CD8-positive, alpha-beta memory T cell (primary cell): ENCODE measurements at regions not wholly inside any gene's neighbourhood (a gene's known extent, or its start where the extent isn't known, plus 50 kb on each side); places are given as distances from the start of the nearest gene placed in this dataset.

Experiments
- CTCF ChIA-PET: fragments of 350-600 bp; sonication (Branson Sonifier 250); formaldehyde crosslinking; loops from one replicate; lab custom pipeline; 2021; ENCODE audit warnings: antibody characterized with exemption; lab: Charles Lee
- POLR2A ChIA-PET: fragments of 350-600 bp; sonication (Branson Sonifier 250); formaldehyde crosslinking; loops from one replicate; lab custom pipeline; 2021; ENCODE audit warnings: antibody characterized with exemption; lab: Charles Lee
- DNase-seq, 5 donors: peaks; one replicate each; pipeline versions ENCODE4 v3.0.0 to v3.0.0-alpha.2; 2020 to 2022; ENCODE audit warnings: mixed read lengths in 1 of 5
- H3K27ac ChIP-seq: one replicate; pipeline ENCODE4 v1.7.0; 2013; ENCODE audit warnings: low read depth, mild to moderate bottlenecking, low read length, moderate library complexity
- H3K27me3 ChIP-seq: 2 replicates; pipeline ENCODE4 v1.7.0; 2013; ENCODE audit warnings: low read length, mild to moderate bottlenecking; ENCODE audit not compliant: insufficient read depth, poor library complexity, severe bottlenecking
- H3K36me3 ChIP-seq: 2 replicates; pipeline ENCODE4 v1.7.0; 2013; ENCODE audit warnings: mild to moderate bottlenecking, low read length, moderate library complexity; ENCODE audit not compliant: insufficient read depth
- H3K4me1 ChIP-seq: 2 replicates; pipeline ENCODE4 v1.7.0; 2013; ENCODE audit warnings: mild to moderate bottlenecking, low read length, moderate library complexity; ENCODE audit not compliant: insufficient read depth
- H3K4me3 ChIP-seq: 2 replicates; pipeline ENCODE4 v1.7.0; 2013; ENCODE audit warnings: mild to moderate bottlenecking, low read length
- H3K9me3 ChIP-seq: 2 replicates; pipeline ENCODE4 v1.7.0; 2013; ENCODE audit warnings: mild to moderate bottlenecking, low read length
- H3K27ac Mint-ChIP-seq, 8 donors: one replicate each; pipeline ENCODE4 v1.8.0; 2020 to 2021; ENCODE audit warnings: mixed read lengths in 8 of 8, mild to moderate bottlenecking in 6 of 8, inconsistent platforms in 3 of 8, moderate library complexity in 3 of 8
- H3K27me3 Mint-ChIP-seq, 2 donors: one replicate each; pipeline ENCODE4 v1.8.0; 2020 to 2021; ENCODE audit warnings: mixed read lengths in 2 of 2, mild to moderate bottlenecking in 1 of 2, moderate library complexity in 1 of 2
- H3K36me3 Mint-ChIP-seq, 3 donors: one replicate each; pipeline ENCODE4 v1.8.0; 2020 to 2021; ENCODE audit warnings: mixed read lengths in 3 of 3, inconsistent platforms in 1 of 3, mild to moderate bottlenecking in 1 of 3
- H3K4me1 Mint-ChIP-seq, 3 donors: one replicate each; pipeline ENCODE4 v1.8.0; 2020 to 2021; ENCODE audit warnings: mixed read lengths in 3 of 3, inconsistent platforms in 1 of 3, mild to moderate bottlenecking in 1 of 3
- H3K4me3 Mint-ChIP-seq, 7 donors: one replicate each; pipeline ENCODE4 v1.8.0; 2020 to 2021; ENCODE audit warnings: mixed read lengths in 7 of 7, mild to moderate bottlenecking in 6 of 7, moderate library complexity in 4 of 7, inconsistent platforms in 2 of 7
- H3K9me3 Mint-ChIP-seq, 5 donors: one replicate each; pipeline ENCODE4 v1.8.0; 2020 to 2022; ENCODE audit warnings: mixed read lengths in 5 of 5, mild to moderate bottlenecking in 3 of 5, moderate library complexity in 2 of 5, inconsistent platforms in 1 of 5

DNA sequence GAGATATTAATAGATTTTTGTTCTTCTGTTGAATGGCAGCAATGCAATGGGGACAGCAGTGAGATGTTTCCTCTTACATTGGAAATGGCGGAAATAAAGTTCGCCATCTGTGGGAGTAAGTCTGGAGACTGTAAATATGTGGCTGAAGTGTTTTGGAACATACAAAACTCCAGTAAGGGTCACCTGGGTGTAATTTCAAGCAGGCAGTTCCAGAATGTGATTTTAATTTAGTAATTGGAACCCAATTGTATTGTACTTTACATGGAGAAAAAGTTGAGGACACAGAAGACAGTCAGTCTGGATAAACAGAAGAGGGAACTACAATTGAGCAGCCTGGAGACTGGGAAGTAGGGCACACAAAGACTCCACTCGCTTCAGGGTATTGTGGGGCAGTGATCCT lies 108.6 kb downstream of the NTMT2 start:
- no peaks in the 10 kb centered on the region for H3K27me3 ChIP-seq
- H3K4me1 Mint-ChIP-seq = no peaks in the 10 kb centered on the region
- no peak overlapping the region for H3K27ac ChIP-seq
- H3K36me3 Mint-ChIP-seq = no peaks in the 10 kb centered on the region
- H3K9me3 ChIP-seq = no peaks in the 10 kb centered on the region
- H3K4me3 ChIP-seq = no peak overlapping the region
- no peaks in the 10 kb centered on the region for H3K4me1 ChIP-seq
- H3K27me3 Mint-ChIP-seq = peaks cover 1 to 3% of the 10 kb centered on the region in 2 donors
- H3K4me3 Mint-ChIP-seq = no peak overlapping the region
- CTCF ChIA-PET = no interaction called here
- no peaks in the 10 kb centered on the region for H3K36me3 ChIP-seq
- POLR2A ChIA-PET = no interaction called here
- H3K9me3 Mint-ChIP-seq = no peaks in the 10 kb centered on the region
- no peak overlapping the region for H3K27ac Mint-ChIP-seq
- DNase-seq = no peak

DNA sequence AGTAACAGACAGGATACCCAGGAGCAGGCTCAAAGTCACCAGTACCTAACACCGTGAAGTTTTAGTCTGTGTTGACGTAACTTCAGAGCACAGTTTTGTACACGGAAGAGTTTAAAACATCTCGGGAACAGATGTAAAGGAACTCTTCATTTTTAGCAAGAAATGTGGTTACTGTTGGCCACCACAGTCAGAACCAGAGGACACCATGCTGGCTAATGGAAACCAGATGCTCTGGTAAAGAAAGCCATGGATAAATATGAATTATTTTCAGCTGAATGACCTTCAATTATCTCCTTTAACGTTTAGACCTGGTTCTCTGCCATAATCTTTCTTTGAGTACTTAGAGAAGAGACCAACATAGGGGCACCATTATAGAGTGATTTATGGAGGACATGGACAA lies 115.9 kb downstream of the NTMT2 start:
- DNase-seq = no peak
- no peaks in the 10 kb centered on the region for H3K4me1 Mint-ChIP-seq
- H3K4me1 ChIP-seq = no peaks in the 10 kb centered on the region
- ChIA-PET POLR2A (no interaction called here), CTCF (no interaction called here)
- H3K27ac ChIP-seq = no peak overlapping the region
- no peak overlapping the region for H3K27ac Mint-ChIP-seq
- no peaks in the 10 kb centered on the region for H3K36me3 ChIP-seq
- H3K4me3 Mint-ChIP-seq = no peak overlapping the region
- H3K9me3 Mint-ChIP-seq = peaks cover 0 to 4% (median 0%) of the 10 kb centered on the region in 5 donors
- H3K36me3 Mint-ChIP-seq = no peaks in the 10 kb centered on the region
- no peaks in the 10 kb centered on the region for H3K9me3 ChIP-seq
- H3K27me3 Mint-ChIP-seq = peaks cover 0 to 6% of the 10 kb centered on the region in 2 donors
- no peak overlapping the region for H3K4me3 ChIP-seq
- no peaks in the 10 kb centered on the region for H3K27me3 ChIP-seq

DNA sequence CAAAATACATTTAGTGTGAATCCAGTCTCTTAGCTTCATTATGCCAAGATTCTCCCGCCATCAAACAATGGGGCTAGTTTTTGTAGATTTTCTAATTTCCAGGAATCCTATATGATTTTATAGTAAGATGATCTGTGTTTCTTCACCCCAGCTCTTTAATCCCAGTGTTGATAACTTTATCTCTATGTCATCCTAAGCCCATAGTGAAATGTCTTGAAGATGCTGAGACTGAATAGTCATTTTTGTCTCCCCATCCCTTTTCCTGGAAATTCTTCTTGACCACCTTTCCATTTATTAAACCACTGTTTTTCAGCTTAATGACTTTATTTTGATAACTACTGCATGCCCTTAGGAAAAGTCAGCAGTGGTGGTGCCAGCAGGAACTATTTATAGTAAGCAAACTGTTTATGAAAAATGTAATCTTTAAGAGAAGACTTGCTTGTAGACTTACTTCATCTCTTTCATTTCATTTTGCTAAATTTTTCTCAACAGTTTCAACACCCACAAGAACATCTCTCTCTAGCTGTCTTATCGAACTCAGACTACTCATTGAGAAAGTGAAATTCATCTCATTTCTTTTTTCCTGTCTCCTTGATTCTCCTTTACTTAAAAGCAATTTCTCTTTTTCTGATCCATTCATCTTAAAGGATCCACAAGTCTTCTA lies 116.6 kb downstream of the NTMT2 start:
- H3K27ac ChIP-seq = no peak overlapping the region
- no peaks in the 10 kb centered on the region for H3K9me3 ChIP-seq
- no peaks in the 10 kb centered on the region for H3K27me3 ChIP-seq
- H3K27me3 Mint-ChIP-seq = peaks cover 0 to 6% of the 10 kb centered on the region in 2 donors
- ChIA-PET POLR2A (no interaction called here), CTCF (no interaction called here)
- H3K9me3 Mint-ChIP-seq = peaks cover 0 to 4% (median 0%) of the 10 kb centered on the region in 5 donors
- no peaks in the 10 kb centered on the region for H3K4me1 ChIP-seq
- H3K36me3 Mint-ChIP-seq = no peaks in the 10 kb centered on the region
- H3K4me1 Mint-ChIP-seq = no peaks in the 10 kb centered on the region
- H3K27ac Mint-ChIP-seq = no peak overlapping the region
- H3K36me3 ChIP-seq = no peaks in the 10 kb centered on the region
- H3K4me3 ChIP-seq = no peak overlapping the region
- DNase-seq = no peak
- H3K4me3 Mint-ChIP-seq = no peak overlapping the region

DNA sequence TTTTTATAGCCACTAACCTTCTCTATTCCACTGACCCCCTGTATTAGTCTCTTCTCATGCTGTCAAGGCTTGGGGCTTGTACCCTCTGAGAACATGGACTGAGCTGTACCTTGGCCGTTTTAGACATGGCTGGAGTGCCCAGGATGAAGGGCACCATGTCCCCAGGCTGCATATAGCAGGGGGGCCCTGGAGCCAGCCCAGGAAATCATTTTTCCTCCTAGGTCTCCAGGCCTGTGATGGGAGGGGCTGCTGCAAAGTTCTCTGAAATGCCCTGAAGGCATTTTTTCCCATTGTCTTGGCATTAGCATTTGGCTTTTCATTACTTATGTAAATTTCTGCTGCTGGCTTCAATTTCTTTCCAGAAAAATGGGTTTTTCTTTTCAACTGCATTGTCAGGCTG lies 119.5 kb downstream of the NTMT2 start:
- no peaks in the 10 kb centered on the region for H3K4me1 ChIP-seq
- Mint-ChIP-seq H3K36me3 (no peaks in the 10 kb centered on the region), H3K27ac (no peak overlapping the region), H3K4me3 (no peak overlapping the region), H3K27me3 (peaks cover 0 to 3% of the 10 kb centered on the region in 2 donors), H3K9me3 (peaks cover 0 to 2% (median 0%) of the 10 kb centered on the region in 5 donors), H3K4me1 (no peaks in the 10 kb centered on the region)
- no peaks in the 10 kb centered on the region for H3K9me3 ChIP-seq
- ChIA-PET POLR2A (no interaction called here), CTCF (no interaction called here)
- H3K4me3 ChIP-seq = no peak overlapping the region
- no peaks in the 10 kb centered on the region for H3K36me3 ChIP-seq
- DNase-seq = no peak
- no peak overlapping the region for H3K27ac ChIP-seq
- H3K27me3 ChIP-seq = no peaks in the 10 kb centered on the region

DNA sequence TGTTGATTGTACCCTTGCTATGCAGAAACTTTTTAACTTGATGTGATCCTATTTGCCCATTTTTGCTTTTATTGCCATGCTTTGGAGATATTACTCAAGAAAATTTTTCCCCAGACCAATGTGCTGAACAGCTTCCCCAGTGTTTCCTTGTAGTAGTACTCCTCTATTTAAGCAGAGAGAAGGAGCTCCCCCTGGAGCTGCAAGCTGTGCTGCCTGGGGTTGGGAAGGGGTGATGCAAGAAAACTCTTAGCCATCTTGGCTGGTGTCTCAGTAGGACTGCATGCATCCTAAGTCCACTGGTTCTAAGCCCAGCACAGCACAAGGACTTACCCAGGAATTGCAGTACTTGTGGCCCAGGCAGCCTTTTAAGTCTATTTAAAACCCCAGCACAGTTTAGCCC lies 121.6 kb downstream of the NTMT2 start:
- Mint-ChIP-seq H3K4me1 (no peaks in the 10 kb centered on the region), H3K4me3 (no peak overlapping the region), H3K36me3 (no peaks in the 10 kb centered on the region), H3K9me3 (no peaks in the 10 kb centered on the region), H3K27ac (no peak overlapping the region), H3K27me3 (peaks cover 0 to 8% of the 10 kb centered on the region in 2 donors)
- Histone ChIP-seq H3K9me3 (no peaks in the 10 kb centered on the region), H3K4me3 (no peak overlapping the region), H3K36me3 (no peaks in the 10 kb centered on the region), H3K4me1 (no peaks in the 10 kb centered on the region), H3K27ac (no peak overlapping the region), H3K27me3 (no peaks in the 10 kb centered on the region)
- POLR2A ChIA-PET = no interaction called here
- DNase-seq = no peak
- CTCF ChIA-PET = no interaction called here

DNA sequence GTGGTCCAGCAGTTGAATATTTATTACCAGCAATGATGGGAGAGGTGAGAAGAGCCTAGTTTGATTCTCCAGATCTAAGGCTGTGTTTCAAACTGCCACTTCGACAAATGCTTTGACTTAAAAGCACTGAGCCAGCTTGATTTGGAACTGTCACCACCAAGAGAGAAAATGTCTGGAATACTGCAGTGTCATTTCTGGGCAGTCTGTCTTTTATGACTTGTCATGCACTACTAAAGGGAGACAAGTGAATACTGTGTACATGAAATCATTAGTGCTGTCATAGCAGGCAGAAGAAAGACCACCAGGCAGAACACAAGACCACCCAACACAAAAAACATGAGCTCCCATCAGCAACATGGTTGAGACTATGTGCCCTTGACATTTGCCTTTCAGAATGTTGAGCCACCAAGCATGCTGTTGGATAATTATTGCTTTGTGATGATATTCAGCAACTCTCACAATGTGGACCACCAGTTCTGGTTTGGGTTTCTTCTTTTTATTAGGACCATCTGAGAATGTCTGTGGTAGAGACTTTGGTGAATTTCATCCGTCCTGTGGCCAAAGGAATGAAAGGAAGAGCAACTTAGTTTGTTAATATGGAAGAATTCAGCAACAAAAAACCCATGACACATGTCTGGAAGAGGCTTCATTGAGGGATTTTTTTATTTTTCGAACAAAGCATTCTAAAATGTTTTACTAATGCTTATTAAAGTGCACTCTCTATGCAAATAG lies 125.8 kb downstream of the NTMT2 start:
- Histone ChIP-seq H3K36me3 (no peaks in the 10 kb centered on the region), H3K27me3 (no peaks in the 10 kb centered on the region), H3K27ac (no peak overlapping the region), H3K4me1 (no peaks in the 10 kb centered on the region), H3K9me3 (no peaks in the 10 kb centered on the region), H3K4me3 (no peak overlapping the region)
- no peak overlapping the region for H3K4me3 Mint-ChIP-seq
- ChIA-PET CTCF (no interaction called here), POLR2A (no interaction called here)
- DNase-seq = no peak
- peaks cover 5 to 24% of the 10 kb centered on the region in 2 donors for H3K27me3 Mint-ChIP-seq
- H3K4me1 Mint-ChIP-seq = no peaks in the 10 kb centered on the region
- no peaks in the 10 kb centered on the region for H3K36me3 Mint-ChIP-seq
- peaks cover 0 to 4% (median 0%) of the 10 kb centered on the region in 5 donors for H3K9me3 Mint-ChIP-seq
- no peak overlapping the region for H3K27ac Mint-ChIP-seq

DNA sequence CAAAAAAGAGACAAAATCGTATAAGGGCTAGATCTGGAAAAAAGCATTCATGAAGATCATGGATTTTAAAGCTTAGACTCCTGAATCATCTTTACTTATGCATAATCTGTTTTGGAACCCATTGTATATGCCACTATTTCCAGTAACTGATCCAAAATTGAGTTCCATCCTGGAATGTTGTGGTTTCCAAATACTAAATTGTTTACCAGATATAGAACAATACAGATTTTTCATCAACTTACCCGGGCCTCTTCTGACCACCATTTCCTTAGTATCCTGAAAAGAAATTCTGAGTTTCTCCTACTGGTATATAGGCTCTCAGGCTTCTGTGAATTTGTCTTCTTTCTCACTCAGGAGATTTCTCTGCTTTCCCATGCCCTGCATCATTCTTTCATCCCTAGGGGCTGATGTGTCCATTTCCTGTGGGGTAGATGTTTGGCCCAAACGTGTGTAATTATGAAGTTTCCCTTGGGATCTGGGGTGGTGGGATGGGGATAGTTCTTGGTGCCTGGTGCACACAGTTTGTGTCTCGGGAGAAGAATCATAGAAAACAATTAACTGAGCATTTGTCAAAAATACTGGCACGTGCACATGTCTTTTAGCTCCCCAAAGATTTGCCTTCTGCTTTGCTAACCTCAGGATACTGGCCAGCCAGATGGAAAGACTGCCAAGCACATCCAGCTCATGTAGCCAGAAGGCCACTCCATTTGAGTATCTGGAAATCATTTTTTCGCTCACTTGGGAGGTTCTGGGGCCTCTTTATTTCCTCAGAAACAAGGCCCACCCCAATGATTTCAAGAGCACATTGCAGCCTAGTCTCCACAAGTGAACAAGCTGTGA lies 127.8 kb downstream of the NTMT2 start:
- CTCF ChIA-PET = no interaction called here

DNA sequence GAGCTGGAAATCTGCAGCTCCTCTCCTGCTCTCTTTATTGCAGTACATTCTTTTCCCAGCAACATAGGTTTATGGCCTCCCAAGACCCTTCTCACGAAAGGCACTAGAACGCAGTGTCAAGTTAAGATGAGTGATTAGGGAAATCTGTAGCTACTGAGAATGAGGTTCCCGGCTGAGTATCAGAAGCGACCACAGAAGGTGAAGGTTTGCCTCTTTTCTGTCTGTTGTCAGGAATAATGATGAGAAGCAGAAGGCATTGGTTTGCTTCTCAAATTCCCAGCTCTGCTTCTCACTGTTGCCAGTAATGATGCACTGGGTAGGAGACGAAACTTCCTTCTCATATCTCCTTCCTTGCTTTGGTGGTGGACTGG lies 128.4 kb downstream of the NTMT2 start:
- H3K36me3 Mint-ChIP-seq = no peaks in the 10 kb centered on the region
- Histone ChIP-seq H3K9me3 (no peaks in the 10 kb centered on the region), H3K27me3 (no peaks in the 10 kb centered on the region), H3K27ac (no peak overlapping the region), H3K4me3 (no peak overlapping the region), H3K36me3 (no peaks in the 10 kb centered on the region), H3K4me1 (no peaks in the 10 kb centered on the region)
- ChIA-PET POLR2A (no interaction called here), CTCF (no interaction called here)
- peaks cover 0 to 6% (median 0%) of the 10 kb centered on the region in 5 donors for H3K9me3 Mint-ChIP-seq
- peaks cover 9 to 41% of the 10 kb centered on the region in 2 donors for H3K27me3 Mint-ChIP-seq
- no peak overlapping the region for H3K4me3 Mint-ChIP-seq
- no peak for DNase-seq
- H3K27ac Mint-ChIP-seq = no peak overlapping the region
- no peaks in the 10 kb centered on the region for H3K4me1 Mint-ChIP-seq

More for the DNA sequence above, 127.8 kb downstream of the NTMT2 start:
- no peaks in the 10 kb centered on the region for H3K36me3 Mint-ChIP-seq
- H3K36me3 ChIP-seq = no peaks in the 10 kb centered on the region
- H3K9me3 ChIP-seq = no peaks in the 10 kb centered on the region
- H3K9me3 Mint-ChIP-seq = peaks cover 0 to 6% (median 0%) of the 10 kb centered on the region in 5 donors
- peaks cover 5 to 37% of the 10 kb centered on the region in 2 donors for H3K27me3 Mint-ChIP-seq
- H3K4me1 Mint-ChIP-seq = no peaks in the 10 kb centered on the region
- H3K4me1 ChIP-seq = no peaks in the 10 kb centered on the region
- H3K4me3 Mint-ChIP-seq = no peak overlapping the region
- DNase-seq = no peak
- no peak overlapping the region for H3K4me3 ChIP-seq
- H3K27me3 ChIP-seq = no peaks in the 10 kb centered on the region
- POLR2A ChIA-PET = no interaction called here
- no peak overlapping the region for H3K27ac Mint-ChIP-seq
- no peak overlapping the region for H3K27ac ChIP-seq
